GM18873 (cell line): ENCODE measurements at regions not wholly inside any gene's neighbourhood (a gene's known extent, or its start where the extent isn't known, plus 50 kb on each side); places are given as distances from the start of the nearest gene placed in this dataset.

Experiments used
- ATAC-seq: cut with Tn5 transposase; IDR thresholded peaks from one replicate; pipeline ENCODE4 v1.9.1; 2021; ENCODE audit warnings: mild to moderate bottlenecking, moderate library complexity, moderate number of reproducible peaks; ENCODE audit not compliant: unreplicated experiment, low FRiP score

DNA sequence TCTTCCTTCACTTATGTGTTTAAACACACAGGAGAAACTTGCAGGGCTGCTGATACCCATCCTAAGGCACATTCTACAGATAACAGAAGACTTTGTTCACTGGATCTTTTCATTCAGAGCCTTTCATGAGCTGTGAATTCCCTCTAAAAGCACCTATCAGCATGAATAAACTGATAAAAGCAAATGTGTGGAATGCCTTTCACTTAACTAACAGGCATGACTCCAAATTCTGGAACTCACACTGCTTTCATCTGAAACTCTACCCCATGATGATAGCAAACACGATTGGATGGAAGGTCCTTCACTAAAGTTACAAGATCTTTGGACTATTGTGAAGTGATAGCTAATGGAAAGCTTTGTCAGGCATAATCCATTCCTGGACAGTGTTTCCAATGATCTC is 457.3 kb downstream of the EFNB2 start:
- no peak for ATAC-seq

- no peak for ATAC-seq
Observed at GRCh38 chr13:106077017-106077416, 458.4 kb downstream of the EFNB2 start.

GRCh38 chr13:106072014-106072413 is 463.4 kb downstream of the EFNB2 start:
- ATAC-seq: no peak

DNA sequence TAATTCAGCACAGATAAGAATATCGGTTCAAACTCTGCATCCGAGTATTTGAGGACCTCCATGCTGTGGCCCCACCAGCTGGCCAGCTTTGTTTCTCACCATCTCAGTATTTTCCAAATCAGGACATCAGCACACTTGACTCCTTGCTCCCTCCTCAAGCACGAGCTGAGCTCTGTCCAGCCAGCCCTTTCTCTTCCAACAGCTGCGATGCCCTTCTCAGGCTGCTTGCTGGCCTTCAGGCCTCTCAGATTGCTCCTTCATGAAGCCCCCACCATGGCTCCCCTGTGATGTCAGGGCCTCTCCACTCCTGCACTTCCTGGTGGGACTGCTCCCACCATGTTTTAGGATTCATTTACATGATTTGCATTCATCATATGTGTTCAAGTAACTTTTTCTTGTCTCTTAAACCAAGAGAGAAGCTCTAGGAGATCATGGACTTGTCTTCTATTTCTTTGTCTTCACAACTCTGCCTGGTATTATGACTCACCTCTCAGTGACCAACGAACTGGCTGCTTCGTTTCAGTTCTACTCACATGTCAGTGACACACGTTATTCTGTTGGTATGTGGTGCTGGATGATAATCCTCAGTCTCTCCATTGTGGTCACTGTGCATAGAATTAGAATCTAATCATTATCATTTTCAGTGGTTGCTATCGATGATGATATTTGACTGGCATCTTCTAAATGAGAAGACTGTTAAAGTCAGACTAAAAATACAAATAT is 471.7 kb downstream of the EFNB2 start:
- ATAC-seq: no peak

DNA sequence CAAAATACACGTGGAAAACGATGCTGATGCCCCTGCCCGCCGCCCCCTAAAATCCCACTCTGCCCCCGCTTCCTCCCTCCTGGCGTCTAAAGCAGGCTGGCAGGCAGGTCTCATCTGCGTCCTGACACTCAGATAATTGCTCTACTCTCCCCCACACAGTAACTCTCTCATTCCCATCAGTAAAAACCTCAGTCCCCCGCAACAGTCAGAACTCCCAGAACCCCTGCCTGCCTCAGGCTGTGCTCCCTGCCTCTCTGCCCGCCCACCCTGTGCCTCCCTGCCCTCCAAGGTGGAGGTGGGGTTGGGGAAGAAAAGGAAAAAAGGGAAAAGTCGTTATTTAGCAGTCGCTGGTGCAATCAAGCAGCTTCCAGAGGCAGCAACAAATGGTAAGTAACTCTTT is 473.7 kb downstream of the EFNB2 start:
- ATAC-seq: no peak

DNA sequence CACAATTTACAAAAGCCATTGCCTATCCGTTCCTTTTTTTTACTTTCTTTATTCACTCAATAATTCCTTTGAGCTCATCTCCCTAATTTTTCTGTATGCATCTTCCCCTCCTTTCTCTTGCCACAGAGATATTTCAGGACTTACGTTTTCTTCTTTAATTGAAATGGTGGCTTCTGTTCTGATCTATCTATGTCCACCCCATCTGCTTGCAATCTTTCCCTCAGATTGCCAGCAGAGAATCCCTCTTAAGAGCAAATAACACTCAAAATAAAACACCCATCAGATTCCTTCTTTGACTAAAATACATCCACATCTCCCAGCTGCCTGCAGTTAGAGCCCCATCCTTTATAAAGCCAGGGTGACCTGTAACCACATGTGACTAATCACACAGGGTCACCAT is 478.6 kb downstream of the EFNB2 start:
- no peak for ATAC-seq

GRCh38 chr13:106052200-106052767 is 483.2 kb downstream of the EFNB2 start:
- ATAC-seq: no peak

GRCh38 chr13:106049171-106049570 is 486.3 kb downstream of the EFNB2 start:
- no peak for ATAC-seq

DNA sequence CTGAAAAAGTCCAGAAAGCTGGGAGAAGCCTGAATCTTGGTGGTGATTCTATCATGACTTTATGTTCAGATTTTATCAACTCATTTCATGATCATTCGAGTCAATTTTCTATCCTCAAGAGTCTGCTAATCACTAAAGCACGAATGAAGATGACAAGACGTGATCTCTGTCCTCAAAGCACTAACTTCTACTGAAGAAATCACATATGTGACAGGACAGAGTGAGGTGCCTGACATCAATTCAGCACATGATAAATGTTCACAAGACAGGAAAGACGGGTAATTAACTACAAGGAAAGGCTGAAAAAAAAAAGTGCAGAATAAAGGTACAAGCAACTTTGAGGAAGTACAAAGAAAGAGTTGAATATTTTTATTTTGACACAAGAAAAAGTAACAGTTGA is 487.1 kb downstream of the EFNB2 start:
- ATAC-seq: no peak

DNA sequence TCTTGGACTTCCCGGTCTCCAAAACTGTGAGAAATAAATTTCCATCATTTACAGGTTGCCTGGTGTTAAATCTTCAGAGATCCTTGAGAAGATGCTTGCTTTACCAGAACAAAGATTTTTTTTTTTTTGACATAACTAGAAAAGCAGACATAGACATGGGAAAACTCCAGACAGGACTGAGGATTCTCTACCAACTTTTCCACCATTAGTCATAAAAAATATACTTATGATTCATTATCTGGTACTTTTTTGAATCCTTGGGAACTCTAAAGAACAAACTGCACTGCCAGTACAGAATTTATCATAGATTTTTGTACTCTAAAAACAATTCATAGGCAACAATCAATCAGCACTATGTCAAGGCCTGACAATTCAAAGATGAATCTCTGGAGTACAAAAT is 487.6 kb downstream of the EFNB2 start:
- no peak for ATAC-seq

DNA sequence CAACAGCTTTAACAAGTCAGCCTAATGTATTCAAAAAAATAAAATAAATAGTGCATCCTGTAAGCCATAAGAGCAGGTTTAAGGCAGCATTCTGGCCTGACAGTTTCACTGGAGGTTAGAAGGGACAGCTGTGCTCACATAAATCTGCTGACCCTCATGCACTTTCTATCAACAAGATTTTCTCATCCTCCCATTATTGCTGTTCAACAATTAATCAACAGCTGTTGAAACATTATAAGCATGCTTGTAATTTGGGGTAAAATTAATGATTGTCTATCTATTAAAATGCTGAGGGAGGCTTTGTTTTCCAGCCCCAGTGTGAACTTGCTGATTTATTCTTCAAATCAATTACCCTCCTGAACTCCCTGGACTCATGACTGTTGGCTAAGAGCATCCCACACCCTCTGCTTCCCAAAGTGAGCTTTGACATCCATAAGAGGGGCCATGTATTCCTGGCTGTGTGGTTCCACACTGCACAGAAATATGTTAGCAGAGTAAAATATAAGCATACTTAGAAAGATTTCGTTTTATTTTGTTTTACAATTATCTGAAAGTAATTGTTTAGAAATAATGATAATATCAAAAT is 492.4 kb downstream of the EFNB2 start:
- no peak for ATAC-seq

DNA sequence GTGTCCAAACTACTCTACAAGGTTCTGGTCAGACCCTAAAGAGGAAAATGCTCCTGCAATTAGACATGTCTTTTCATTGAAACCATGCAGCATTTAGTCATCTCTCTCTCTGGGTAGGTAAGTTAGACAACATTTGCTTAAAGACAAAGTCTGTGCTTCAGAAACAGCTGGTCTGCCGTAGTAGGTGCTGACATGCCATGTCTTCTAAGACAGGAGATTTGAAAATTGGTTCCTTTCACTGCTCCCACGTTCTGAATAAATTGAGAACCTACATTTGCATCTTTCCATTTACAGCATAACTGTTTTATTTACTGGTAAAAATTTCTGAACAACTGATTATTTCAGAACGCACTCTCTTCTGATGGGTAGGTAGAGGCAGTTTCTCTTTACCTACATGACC is 494.0 kb downstream of the EFNB2 start:
- no peak for ATAC-seq

GRCh38 chr13:106038752-106039151 is 496.7 kb downstream of the EFNB2 start:
- ATAC-seq: no peak

DNA sequence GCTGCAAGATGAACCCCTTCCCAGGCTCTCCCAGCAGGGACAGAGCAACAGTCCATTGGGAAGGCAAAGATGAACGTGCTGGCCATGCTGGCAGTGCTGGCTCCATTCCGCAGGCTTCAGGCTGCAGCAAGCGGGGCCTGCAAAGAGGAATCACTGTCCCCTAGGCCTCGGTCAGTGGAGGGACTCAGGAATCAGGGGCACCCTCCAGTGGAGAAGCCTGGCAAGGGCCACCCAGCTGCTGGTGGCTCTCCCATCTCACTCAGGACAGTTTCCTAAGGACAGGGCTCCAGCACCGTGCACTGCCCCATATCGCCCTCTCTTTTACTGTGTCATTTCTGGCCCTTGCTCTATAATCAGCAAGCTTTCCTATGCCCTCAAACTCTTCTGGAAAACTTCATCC is 498.6 kb downstream of the EFNB2 start:
- no peak for ATAC-seq

GRCh38 chr13:106034201-106034600 is 501.3 kb downstream of the EFNB2 start:
- ATAC-seq: no peak

GRCh38 chr13:106033659-106034058 is 501.8 kb downstream of the EFNB2 start:
- ATAC-seq: no peak

- no peak for ATAC-seq
Observed at GRCh38 chr13:106032441-106032840, 503.0 kb downstream of the EFNB2 start.

DNA sequence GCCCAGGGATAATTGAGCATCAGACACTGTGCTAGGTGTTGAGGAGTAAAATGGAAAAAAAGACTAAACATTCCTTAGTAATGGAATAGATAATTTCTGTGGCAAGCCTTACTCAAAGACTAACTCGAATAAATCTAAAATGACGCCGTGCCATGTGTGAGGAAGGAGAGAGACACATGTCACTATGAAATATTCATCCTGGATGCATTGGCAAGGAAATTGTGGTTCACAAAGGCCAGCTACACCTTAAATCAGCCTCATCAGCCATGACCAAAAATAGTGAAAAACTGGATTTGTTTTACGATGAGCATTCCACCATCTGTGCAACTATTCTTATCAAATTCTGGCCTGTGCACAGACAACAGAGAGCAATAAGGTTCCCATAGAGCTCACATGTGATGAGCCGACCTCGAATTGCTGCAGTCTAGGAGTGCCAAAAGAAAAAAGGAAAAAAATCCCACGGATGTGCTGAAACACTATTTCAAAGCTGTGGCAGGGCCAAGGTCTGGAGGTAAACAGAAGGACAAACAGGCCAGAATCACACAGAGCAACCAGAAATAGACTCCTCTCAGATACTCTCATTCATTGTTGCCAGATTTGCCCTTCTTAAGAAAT is 505.7 kb downstream of the EFNB2 start:
- ATAC-seq: no peak

- ATAC-seq: no peak
Observed at GRCh38 chr13:106028911-106029310, 506.6 kb downstream of the EFNB2 start.

DNA sequence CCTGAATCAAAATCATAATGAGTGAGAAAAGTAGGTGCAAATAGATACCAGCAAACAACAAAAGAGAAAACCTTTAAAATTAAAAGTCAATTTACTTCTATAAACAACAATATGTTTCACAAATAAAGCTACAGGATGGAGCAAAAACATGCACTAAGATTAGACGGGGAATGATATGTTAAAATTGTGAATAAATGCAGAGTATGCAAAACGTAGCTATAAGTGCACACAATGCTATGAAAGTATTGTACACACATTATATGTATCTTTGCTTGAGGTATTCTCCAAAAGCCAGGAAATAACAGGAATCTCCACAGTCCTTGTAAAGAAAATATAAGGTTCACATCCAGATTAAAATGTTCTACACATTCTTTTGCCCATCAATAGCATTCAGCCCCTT is 523.9 kb downstream of the EFNB2 start:
- ATAC-seq: no peak

DNA sequence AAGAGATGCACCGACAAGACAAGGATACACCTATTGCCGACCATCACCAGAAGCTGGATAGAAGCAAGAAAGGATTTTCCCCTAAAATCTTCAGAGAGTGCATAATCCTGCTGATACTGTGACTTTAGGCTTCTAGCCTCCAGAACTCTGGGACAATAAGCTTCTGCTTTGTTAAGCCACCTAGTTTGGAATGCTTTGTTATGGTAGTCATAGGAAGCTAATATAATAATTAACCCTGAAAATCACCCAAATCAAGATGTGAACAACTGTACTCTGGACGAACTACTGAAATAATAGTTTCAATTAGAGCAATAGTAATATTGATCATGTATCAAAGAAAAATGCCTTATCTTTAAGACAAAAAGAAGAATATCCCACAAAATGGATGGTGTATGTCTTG is 524.6 kb downstream of the EFNB2 start:
- ATAC-seq: no peak

- no peak for ATAC-seq
Observed at GRCh38 chr13:106008540-106008939, 526.9 kb downstream of the EFNB2 start.
